ENCODE measurements at regions not wholly inside any gene's neighbourhood (a gene's known extent, or its start where the extent isn't known, plus 50 kb on each side); places are given as distances from the start of the nearest gene placed in this dataset.

DNA sequence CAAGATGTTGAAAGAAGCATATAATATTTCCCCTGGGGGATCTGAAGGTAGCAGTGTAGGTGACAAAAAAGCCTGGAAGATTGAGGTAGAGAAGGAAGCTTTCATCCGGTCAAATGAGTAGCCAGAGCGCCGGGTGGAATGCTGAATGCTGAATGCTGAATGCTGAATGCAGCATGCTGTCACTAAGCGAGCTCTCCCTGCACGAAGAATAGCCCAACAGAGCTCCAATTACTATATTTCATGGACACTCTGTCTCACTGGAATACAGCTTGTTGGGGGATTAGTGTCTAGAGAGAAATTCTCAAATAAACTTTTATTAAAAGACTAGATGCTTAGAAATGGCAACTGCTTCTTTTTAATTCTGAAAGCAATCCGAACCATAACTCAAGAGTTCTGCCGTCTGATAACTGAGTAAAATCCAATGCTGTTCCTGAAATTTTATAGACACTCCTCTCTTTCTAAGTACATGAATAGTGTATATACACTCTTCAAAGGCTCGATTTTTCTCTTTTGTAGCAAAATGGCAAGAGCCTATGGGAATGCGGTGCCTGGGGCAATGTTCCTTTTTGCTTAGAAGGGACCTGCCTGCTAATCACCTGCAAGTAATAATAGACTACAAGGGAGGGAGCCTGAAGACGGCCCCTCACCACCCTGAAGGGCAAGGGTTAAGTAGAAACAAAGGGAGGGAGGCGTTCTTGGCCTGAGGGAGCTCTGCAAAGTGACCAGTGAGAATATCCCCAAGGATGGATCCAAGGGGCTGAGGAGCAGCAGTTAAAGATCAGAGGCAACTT, 203.7 kb upstream of the ESRRG start:
- DNase-seq (ENCODE audit: low spot score) (no peak), ATAC-seq (peak; percentile 17)

DNA sequence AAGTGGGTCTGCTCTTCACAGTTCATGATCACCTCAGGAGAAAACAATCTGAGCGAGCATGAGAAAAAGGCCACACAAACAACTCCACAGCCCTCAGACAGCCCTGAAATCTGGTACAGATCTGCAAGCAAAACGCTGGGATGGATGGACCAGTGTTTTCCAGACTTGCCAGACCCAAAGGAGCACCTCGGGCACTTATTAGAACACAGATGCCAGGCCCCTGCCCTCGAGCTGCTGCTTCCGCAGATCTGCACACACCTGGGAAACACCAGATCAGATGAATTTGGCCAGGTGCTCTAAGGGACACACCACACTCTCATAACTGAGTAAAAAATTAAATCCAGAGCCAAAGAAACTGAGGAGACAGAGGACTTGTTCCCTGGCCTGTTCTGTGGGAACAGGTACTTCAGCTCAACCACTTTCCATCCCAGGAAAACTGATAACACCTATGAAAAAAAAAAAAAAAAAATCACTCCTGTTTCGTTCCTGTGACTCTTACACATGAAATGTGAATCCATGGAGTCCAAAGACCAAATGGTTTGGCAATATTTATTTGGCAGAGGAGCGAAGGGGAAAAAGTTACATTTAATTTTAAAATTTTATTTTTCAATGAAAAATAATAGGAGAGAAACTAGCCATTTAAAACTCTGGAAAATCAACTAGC, 202.9 kb upstream of the ESRRG start:
- DNase-seq (ENCODE audit: low spot score) (no peak), ATAC-seq (peak; percentile 33)

DNA sequence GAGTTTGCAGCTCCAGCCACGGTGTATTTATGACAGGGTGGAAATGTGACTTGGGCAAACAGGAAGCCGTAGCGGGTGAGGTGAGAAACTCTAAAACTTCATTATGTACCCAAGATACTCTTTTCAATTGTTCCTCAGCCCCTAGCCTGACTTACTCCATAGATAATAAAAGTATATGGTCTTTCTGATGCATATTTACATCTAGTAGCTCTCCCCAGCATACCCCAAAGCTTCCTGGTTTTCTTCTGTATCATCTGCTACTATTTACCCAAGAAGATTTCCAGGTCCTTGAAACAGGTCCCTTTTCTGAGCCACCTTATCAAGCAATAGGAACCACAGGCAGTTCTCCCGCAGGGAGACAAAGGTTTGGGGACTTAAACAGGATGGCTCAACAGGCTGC, 201.5 kb upstream of the ESRRG start:
- no peak for DNase-seq (ENCODE audit: low spot score)
- no peak for ATAC-seq

DNA sequence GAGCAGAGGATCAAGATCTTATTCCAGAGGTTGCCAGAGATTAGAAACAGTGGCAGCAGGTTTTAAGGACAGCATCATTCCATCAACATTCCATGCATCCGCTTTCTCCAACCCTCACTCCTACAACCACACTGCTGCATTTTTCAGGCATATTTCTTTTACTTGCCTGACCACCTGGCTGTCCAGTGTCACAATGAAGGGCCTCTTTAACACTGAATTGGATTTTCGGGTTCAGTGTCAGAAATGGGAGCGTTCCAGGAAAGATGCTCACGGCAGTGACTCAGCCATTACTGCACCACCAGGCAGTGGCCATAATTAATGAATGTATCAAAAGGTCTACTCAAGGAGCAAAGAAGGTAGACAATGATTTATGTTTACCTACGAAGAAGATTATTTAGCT, 200.4 kb upstream of the ESRRG start:
- ATAC-seq (no peak), DNase-seq (ENCODE audit: low spot score) (no peak)

DNA sequence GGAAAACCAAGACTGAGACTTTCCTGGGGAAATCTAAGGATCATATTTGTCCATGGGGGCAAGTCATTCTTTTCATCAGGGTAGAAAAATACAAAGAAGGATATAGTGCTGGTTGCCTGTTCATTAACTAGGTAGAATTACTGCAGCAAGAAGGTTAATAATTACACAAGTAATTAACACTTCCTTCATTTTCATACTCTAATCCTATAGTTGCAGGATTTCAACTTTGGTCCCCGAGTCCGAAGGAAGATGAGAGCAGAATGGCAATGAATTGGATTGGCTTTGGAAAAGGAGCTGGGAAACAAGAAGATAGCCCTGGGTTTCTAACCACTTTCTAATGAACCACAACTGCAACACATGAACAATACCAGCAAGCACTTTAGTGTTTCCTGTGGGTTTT, 199.2 kb upstream of the ESRRG start:
- ATAC-seq, result no peak
- no peak for DNase-seq (ENCODE audit: low spot score)

DNA sequence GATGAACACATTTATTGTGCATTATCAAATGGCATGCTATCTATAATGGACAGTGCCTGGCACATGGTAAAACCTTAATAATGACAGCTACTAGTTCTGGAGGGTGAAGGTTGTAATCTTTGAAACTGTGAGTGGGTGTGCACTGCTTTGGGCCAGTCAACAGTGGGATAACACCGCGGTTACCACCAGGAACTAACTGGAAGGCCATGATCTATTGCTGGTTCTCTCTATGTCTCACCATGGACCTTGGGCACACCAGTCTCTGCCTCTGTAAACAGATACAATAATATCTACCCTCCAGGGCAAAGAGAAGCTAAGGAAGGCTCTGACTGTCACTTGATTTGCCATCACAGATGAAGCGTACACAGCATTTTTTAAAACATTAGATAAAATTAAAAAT, 198.6 kb upstream of the ESRRG start:
- no peak for DNase-seq (ENCODE audit: low spot score)
- ATAC-seq, result no peak

DNA sequence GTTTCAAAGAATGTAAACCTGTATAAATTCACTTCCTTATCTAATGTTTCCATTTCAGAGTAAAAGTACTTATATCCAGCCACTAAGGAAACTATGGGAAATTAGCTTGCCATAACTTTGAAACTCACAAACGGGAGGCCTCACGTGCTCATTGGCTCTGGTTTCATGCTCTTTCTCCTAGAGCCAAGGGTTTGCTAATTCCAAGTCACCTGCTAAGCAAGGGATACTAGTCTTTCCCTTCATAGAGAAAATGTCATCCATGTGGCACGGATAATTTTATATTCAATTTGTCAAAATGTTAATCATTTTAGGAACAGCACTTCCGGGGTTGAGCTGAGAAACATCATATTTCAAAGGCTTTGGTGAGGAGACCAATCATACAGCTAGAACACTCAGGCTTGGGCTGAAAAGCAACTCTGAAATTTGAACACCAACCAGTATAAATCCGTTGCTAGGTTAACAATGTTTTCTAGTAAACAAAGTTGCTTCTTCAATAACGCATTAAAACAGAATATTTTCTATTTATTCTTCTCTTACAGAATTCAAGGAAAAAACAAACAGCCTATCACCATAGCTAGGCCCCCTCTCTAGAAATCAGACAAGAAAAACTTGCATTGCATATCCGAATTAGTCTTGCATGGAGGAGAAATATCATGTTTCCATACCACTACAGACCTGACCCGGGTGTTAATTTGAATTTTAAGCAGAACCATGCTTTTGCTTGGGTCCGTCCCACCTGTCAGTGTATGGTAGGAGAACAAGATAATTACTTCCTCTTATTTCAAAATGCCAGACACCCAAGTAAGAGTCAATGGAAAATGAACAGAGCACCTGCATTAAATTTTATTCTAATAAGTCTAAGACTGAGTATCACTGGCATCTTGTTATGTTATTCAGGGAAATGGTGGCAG, 196.1 kb upstream of the ESRRG start:
- no peak for ATAC-seq
- DNase-seq (ENCODE audit: low spot score), result no peak

DNA sequence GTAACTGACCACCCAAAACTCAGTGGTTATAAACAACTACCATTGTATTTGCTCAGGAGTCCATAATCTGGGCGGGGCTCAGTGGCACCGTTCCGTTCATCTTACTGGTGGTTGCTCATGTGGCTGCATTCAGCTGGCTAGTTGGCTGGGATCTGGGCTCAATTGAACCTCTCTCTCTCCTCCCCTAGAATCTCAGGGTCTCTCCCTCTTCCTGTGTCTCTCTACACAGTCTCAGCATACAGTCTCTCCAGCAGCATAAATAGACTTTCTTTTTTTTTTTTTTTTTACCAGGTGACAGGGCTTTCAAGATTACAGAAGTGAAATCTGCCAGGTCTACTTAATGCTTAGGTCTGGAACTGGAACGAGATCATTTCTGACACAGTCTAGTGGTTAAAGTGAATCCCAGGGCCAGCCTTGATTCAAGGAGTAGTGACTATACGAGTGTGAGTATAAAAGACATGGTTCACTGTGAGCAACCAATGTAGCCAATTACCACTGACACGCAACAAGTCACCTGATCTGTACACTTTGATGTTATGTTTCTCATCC, 193.7 kb upstream of the ESRRG start:
- ATAC-seq, result no peak
- DNase-seq (ENCODE audit: low spot score), result no peak

DNA sequence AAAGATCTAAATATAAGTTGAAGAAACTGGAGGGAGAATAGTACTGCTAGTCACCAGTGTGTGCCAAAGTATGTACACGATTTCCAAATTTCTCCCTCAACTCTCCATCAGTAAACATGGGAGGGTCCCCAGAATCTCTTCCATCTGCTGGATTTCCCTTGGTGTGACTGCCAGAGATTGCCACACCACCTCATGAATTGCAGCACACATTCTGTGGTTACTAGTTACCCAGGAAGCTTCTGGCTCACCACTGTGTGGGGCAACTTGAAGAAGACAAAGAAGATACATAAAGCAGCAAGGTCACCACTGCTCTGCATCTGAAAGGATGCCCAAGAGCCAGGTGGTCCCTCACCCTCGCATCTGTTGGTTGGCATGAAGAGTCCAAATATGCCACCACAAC, 191.7 kb upstream of the ESRRG start:
- DNase-seq (ENCODE audit: low spot score), result no peak
- no peak for ATAC-seq

DNA sequence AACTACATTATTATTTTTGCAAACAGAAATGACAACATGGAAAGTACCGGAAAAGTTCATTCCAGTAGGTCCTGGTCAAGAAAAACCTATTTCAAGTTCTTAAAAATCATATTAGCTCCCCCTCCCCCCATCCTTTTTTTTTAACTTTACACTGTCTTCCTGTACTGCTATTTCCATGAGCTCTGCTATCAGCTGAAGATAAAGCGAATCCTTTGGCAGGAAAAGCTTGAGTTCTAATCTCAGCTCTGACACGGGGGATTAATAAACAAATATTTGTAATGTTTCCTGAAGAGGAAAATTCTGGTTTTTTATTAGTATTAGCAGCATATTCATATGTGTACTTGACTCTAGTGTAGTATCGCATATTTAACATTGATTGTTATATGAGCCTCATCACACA, 190.7 kb upstream of the ESRRG start:
- ATAC-seq, result peak; percentile 24
- no peak for DNase-seq (ENCODE audit: low spot score)

DNA sequence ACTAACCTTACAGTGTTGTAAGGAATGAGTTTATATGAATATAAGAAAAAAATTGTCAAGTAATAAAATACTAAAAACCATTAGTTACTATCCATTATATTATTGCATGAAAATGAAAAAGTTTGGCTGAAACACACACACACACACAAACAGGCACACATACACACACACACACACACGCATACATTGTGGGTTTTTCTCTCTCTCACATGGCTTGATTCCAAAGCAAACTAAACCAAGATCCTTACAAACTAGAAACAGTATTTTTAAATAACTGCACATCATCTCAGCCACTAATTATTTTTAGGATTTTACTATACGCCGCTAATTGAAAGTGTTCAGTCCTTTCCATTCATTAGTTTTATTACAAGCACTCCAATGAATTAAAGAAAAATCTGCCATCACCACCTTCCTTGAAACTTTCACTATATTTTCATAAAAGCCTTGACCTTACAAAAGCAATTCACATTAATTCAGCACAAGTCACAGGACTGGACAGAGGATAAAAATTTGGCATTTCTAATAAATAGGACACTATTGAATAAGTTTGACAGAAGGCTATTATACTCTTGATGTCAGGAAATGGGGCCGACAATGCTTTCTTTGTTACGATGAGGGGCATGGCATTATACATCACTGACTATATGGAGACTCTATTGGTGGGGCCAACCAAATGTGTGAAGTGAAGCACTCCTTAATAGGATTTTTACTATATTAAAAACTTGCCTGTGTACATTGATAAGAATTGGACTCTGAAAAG, 187.0 kb upstream of the ESRRG start:
- DNase-seq (ENCODE audit: low spot score) (no peak), ATAC-seq (no peak)

DNA sequence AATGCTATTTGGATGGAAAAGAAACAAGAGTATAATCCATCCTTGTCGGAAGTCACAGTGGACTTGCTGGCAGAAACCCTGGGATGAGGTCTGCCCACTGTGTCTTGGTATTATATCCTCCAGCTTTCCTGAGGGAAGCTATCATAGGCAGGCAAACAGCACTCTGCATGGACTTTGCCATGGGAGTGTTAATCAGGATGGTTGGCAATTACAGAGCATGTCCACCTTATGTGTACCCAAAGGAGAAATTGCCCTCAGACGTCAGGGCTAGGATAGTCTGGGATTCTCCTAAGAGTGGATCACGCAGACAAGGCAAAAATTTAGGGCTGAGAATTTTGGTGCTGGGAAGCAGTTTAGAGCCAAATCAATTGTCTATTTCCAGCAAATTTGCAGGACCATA, 184.9 kb upstream of the ESRRG start:
- ATAC-seq (no peak), DNase-seq (ENCODE audit: low spot score) (no peak)

DNA sequence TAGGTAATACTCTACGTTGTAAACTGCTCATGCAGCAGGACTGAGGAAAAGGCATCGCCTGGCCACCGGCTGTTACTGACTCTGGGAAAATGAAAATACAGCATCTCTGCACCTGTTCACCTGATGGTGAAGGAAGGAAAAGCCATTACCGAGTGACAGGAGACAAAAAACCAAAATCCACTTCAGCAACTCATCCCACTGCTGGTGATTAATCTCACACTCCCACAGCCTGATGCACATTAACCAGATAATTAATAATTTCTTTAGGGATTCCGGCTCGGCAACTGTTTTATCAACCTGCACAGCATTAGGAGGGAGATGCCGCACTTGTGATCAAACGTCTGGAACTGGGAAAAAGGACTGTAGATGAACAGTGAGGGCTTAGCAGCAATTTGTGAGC, 183.9 kb upstream of the ESRRG start:
- DNase-seq (ENCODE audit: low spot score), result no peak
- ATAC-seq, result no peak

DNA sequence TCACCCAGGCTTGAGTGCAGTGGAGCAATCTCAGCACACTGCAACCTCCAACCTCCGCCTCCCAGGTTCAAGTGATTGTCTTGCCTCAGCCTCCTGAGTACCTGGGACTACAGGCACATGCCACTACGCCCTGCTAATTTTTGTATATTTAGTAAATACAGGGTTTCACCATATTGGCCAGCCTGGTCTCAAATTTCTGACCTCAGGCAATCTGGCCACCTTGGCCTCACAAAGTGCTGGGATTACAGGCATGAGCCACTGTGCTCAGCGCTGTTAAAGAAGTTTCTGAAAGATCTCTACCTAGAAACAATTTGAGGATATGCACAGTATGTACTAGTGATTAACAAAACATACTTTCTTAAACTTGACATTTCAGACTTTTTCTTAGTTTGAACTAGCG, 182.6 kb upstream of the ESRRG start:
- ATAC-seq (no peak), DNase-seq (ENCODE audit: low spot score) (no peak)

DNA sequence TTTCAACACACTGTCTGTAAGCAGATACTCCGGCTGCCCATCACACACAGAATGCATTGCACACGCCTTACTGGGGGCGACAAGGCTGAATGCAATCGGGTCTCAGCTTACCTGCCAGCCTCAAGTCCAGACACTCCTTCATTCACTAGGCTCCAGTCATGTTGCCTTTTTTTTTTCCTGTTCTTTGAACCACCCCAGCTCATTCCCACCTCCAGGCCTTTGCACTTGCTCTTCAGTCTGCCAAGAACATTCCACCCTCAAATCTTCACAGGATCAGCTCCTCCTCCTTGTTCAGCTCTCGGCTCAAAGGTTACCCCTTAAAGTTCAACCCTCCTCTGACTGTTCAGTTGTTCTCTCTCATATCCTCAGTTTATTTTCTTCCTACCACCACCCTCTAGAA, 181.9 kb upstream of the ESRRG start:
- no peak for ATAC-seq
- DNase-seq (ENCODE audit: low spot score), result no peak

DNA sequence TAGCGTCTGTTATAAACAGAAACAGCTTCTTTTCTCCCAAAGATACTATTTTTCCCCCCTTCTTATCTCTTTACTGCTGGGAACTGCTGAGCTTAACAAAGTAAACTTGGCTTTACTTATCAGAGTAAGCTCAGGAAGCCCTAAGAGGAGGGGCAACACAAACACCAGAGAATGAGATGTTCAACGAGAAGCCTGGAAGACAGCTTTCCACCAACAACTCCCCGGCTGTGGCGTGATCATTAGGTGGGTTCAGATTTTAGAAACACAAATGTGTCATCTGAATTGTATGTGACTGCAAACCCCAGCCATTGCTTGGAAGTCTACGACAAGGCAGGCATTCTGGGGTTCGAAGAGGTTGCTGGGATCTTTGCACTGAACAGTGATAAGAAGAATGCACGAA, 181.2 kb upstream of the ESRRG start:
- ATAC-seq (no peak), DNase-seq (ENCODE audit: low spot score) (no peak)

DNA sequence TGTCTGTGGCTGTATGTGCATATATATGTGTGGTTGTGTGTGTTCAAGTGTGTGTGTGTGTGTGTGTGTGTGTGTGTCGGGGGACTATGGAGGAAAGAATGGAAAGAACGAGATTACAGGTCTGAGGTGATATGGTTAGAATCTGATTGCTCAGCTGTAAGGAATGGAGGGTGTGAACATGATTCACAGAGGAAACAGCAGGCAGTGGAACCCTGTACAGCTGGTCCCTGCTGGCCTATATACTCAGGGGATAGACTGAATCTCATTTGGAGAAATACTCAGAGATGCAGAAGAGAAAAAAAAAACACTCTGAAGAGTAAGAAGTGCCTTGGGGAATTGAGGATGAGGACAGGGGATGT, 180.1 kb upstream of the ESRRG start:
- no peak for DNase-seq (ENCODE audit: low spot score)
- no peak for ATAC-seq

DNA sequence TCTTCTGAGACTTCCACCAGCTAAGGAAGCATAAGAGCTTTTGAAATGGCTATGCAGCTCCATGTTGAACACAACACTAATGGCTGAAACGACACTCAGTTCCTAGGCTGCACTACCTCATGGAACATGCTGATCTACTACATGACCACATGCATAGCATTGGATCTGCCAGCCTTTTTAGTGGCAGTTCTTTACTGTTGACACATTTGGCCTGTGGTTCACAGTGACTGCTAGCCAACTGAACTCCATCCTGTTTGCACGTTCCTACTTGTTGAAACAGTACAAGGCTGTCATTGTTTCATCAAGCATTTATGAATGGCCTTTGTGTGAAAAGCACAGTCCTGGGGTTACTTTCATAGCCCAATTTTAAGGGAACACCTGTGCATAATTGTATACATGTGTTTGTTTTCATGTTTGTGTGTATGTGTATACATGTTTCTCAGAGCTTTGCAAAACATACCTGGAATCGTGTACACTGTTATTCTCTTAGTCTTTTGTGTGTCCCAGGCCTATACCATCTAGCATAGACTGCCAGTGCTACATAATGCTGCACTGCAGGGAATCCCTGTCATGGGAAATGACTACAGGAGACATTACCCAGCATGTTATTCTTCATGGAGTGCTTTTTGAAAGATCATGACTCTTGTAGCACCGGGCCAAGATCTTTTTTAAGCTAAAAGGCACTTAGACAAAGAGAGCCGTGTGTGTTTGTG, 179.6 kb upstream of the ESRRG start:
- peak; percentile 45 for DNase-seq (ENCODE audit: low spot score)
- peak; percentile 73 for ATAC-seq

DNA sequence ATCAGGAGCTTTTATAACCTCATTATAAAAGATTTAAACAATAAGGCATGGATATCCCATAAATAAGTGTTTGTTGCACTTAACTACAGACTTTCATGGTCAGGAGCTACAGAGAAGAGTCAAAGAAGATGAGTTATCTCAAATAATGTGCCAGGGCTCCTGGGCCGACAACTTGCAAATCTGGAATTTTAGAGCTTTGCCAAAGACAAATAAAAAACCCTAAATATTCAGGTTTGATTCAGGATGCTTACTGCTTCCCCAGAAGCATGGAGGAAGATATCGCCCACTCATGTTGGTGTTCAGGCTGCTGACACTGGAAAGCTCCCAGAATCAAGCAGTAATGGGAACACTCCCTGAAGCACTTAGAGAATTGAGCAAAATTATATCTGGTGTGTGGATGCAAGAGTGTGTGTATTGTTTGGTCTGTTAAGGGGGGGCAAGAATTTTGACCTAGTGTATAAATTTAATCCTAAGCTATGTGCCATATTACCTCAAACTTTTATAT, 176.9 kb upstream of the ESRRG start:
- ATAC-seq, result no peak

DNA sequence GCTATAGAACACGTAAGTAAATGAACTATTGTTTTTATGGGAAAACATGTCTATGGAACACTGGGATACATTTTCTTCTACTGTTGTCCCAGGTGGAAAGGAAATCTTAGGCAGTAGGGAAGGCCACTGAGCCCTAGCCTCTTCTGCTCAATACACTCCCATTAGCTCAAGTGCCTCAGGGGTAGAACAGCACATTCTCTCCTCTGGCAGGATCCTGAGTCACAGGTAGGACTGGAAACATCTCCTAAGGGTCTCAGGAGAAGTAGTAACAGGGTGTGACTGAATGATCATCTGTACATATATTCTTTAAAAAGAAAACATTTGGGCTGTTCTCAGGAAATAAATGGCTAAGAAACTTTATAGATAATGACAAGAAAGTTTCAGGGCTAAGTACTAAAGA, 175.6 kb upstream of the ESRRG start:
- DNase-seq (ENCODE audit: low spot score) (no peak), ATAC-seq (no peak)

More for the DNA sequence above, 176.9 kb upstream of the ESRRG start:
- no peak for DNase-seq (ENCODE audit: low spot score)
